ENCODE measurements at regions not wholly inside any gene's neighbourhood (a gene's known extent, or its start where the extent isn't known, plus 50 kb on each side); places are given as distances from the start of the nearest gene placed in this dataset.

DNA sequence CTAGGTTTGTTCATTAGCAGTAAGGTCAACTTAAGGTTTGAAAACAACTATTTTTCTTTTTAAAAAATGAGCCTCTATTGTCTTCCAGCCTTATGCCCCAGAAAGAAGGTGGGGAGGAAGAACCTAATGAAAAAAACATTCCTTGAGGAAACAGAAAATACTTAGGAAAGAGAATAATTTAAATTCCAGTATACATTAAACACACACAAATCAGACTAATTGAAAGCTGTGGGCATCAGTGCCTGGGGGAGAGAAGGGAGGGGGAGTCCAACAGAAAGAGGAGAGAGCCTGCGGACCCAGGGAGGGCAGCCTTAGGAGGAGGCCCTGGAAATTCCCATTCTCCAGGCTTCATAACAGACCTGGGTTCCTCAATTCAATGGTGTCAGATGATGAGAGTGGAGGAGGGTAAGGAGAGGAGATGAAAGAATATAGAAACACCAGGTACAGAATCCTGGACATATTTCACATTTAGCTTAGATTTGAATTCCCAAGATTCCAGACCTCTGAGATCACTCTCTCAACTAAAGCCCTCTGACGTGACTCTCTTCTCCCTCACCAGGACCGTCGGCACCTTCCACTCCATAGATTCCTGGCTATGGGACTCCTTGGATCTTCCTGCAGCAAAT is 320.5 kb upstream of the UMPS start:
- no peak for DNase-seq (ENCODE audit: low spot score)

GRCh38 chr3:124410471-124410870 is 319.8 kb upstream of the UMPS start:
- no peak for DNase-seq (ENCODE audit: low spot score)

DNA sequence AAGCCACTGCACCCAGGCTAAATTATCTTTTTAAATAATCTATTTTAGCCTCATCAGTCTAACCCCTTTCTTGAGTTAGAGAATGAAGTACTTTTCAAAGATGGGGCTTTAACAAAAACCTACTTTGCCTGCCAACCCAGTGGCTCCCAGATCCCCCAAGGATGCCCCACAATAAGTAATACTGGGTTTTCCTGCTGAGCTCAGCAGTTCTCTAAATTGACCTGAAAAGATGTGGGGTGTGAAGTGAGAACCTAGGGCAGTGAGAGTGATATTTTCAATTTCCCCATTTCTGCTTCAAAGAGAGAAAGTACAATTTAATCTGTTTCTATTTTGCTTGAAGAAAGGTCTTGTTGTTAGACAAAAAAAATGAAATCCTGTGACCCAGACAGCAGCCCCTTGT is 318.5 kb upstream of the UMPS start:
- no peak for DNase-seq (ENCODE audit: low spot score)

DNA sequence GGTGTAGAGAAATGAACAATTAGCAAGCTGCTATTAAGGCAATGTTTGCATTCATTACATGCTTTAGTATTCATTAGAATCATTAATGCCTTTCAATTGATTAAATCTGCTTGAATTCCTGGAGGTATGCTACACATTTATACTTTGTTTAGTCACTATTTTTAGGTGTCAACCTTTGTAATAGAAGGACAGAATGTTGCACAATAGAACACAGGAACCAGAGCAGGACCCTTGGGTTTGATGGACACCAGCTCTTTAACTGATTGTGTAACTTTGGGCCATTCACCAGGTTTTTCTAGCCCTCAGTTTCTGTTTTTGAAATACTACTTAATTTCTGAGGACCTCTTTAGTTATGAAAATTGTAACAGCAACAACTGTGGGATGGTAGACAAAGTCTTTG is 317.6 kb upstream of the UMPS start:
- DNase-seq (ENCODE audit: low spot score), result no peak

GRCh38 chr3:124413393-124413792 is 316.9 kb upstream of the UMPS start:
- DNase-seq (ENCODE audit: low spot score), result no peak

- DNase-seq (ENCODE audit: low spot score), result peak; percentile 22
These were observed 316.2 kb upstream of the UMPS start for GRCh38 chr3:124413989-124414598.

DNA sequence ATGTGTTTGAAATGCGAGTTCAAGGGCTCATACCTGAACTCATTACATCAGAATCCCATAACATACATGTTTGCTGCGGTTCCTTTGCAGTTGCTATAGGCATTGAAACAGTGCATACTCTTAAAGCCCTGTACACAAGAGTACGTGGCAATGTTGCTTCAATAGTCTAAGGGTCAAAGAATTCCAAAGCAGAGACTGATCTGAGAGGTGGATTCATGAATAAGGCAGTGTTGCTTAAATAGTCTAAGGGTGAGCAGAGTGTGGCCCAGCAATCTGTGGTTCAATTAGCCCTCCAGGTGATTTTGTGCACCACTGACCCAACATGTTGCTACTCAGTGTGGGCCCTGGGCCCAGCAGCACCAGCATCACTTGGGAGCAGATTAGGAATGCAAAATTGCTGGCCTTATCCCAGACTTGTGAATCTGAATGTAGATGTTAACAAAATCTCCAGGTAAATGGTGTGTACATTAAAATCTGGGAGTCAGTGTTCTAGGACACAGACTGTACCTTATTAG is 314.7 kb upstream of the UMPS start:
- no peak for DNase-seq (ENCODE audit: low spot score)

GRCh38 chr3:124419303-124419702 is 310.9 kb upstream of the UMPS start:
- DNase-seq (ENCODE audit: low spot score), result no peak

GRCh38 chr3:124420392-124420791 is 309.9 kb upstream of the UMPS start:
- no peak for DNase-seq (ENCODE audit: low spot score)

DNA sequence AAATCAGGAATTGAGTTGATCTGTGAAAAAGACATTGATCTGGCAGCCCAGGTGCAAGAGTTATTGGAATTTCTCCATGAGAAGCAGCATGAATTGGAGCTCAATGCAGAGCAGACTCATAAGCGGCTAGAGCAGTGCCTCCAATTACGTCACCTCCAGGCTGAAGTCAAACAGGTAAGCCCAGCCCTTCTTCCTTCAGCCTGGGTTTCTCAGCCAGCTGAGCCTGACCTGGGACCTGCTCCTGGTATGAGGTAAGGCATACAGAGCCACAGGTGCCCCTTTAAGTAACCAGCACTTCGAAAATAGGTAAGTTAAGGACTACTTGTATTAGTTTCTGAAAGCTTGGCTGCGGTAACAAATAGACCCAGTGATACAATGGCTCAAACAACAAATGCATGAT is 307.4 kb upstream of the UMPS start:
- no peak for DNase-seq (ENCODE audit: low spot score)

- no peak for DNase-seq (ENCODE audit: low spot score)
These were observed 305.9 kb upstream of the UMPS start for GRCh38 chr3:124424396-124424795.

- no peak for DNase-seq (ENCODE audit: low spot score)
These were observed 304.3 kb upstream of the UMPS start for GRCh38 chr3:124425972-124426371.

DNA sequence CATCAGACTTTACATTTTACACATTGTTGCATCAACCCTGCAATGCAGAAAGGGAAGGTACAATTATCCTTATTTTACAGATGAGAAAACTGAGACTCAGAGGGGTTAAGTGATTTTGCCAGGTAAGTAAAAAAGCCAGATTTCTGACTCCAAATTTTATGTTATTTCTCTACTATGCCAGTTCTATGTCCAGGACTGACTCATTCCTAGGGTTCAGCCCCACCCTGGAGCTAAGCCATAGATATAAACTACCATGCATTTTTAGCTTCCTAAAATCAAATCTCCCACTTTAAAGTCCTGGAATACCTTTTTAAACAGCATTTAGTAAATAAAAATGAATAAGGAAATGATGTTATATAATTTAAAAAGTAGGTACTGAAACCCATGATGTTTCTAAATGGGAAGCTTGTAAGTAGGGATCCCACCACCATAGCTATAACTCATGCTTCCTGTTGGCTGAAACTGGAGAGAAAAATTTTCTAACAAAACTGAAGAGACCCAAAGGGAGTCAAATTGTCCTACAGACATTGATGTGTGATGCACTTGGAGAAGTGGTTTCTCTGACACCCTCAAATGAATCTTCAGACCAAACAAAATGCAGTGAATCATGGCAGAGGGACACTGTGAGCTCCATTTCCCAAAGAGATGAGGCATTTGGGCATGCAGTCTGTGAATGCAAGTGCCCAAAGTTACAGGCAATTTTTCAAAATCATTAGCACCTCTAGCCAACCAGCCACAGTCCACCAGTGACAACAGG is 301.7 kb upstream of the UMPS start:
- DNase-seq (ENCODE audit: low spot score), result no peak

- DNase-seq (ENCODE audit: low spot score), result no peak
These were observed 301.0 kb upstream of the UMPS start for GRCh38 chr3:124429129-124429815.

DNA sequence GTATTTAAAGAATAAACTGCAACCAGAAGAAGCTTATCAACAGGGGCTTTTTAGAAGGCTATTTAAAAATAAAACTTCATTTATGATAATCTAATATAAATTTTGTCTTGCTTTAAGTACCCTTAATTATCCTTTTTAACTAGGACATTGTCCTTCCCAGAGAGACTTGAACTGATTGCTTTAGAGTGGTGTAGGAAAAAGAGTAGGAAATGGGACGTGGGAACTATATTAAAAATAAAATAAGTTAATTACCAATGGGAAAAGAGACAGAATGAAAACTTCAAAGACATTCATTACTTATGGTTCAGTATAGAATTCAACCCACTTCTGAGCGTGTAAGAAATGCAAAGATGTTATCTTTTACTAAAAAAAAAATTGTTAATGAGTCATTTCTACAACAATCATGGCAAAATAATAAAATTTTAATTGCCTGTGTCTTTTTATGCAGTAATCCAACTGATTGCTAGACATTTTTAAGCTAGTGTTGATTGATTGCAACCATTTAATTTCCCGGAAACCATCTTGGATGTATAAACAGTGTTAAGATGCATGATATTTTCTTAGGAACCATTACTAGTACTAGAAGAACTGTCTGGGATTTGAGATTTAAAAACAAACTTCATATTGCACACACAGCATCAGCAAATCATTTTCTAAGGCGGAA is 298.8 kb upstream of the UMPS start:
- no peak for DNase-seq (ENCODE audit: low spot score)

- no peak for DNase-seq (ENCODE audit: low spot score)
These were observed 296.1 kb upstream of the UMPS start for GRCh38 chr3:124434176-124434575.

- no peak for DNase-seq (ENCODE audit: low spot score)
These were observed 294.8 kb upstream of the UMPS start for GRCh38 chr3:124435467-124435866.

GRCh38 chr3:124438813-124439212 is 291.4 kb upstream of the UMPS start:
- DNase-seq (ENCODE audit: low spot score), result no peak

GRCh38 chr3:124439603-124440002 is 290.6 kb upstream of the UMPS start:
- DNase-seq (ENCODE audit: low spot score), result no peak

DNA sequence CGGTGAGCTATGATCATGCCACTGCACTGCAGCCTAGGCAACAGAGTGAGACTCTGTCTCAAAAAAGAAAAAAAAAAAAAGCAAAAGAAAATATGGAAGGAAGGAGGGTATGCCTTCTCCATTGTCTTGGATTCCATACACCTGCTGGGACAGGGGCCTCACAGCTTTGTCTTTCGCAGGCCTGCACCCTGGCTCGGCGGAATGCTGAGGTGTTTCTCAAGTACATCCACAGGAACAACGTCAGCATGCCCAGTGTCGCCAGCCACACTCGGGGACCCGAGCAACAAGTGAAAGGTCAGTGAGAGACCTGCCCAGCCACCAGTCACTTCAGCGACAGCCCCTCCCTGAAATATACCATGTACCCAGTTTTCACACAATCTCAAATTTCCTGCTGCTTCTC is 288.5 kb upstream of the UMPS start:
- DNase-seq (ENCODE audit: low spot score), result no peak

- no peak for DNase-seq (ENCODE audit: low spot score)
These were observed 287.8 kb upstream of the UMPS start for GRCh38 chr3:124442463-124442862.

- DNase-seq (ENCODE audit: low spot score), result no peak
These were observed 286.8 kb upstream of the UMPS start for GRCh38 chr3:124443446-124443845.
